Erythroblast (primary cell): ENCODE measurements at regions not wholly inside any gene's neighbourhood (a gene's known extent, or its start where the extent isn't known, plus 50 kb on each side); places are given as distances from the start of the nearest gene placed in this dataset.

ENCODE experiments used
- GATA1 ChIP-seq: IDR thresholded peaks from 2 replicates; pipeline ENCODE4 v1.6.1; 2011; ENCODE audit warnings: low read depth, mild to moderate bottlenecking, control low read depth, low read length, moderate library complexity
- POLR2A ChIP-seq: IDR thresholded peaks from 2 replicates; pipeline ENCODE4 v1.6.1; 2011; ENCODE audit warnings: mild to moderate bottlenecking, low read length

DNA sequence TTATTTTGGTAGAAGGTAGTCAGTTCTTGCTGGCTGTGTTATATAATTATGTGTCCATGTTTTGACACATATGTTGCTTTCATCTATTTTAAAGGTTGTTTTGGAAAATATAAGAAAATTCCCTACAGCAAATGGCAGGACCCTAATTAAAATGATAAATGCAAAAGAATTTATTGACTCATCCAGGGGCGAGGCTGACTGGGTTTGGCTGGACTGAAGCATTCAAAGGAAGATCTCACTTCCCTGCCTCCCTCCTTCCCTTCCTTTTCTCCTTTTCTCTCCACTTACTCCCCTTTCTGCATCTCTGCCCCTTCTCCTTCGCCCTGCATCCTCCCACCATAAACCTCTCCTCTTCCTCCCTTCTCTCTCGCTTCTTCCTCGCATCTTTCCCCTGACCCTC, 129.6 kb downstream of the SNAPC1 start:
- TF ChIP-seq POLR2A (no peak), GATA1 (no peak)
